ENCODE measurements at regions not wholly inside any gene's neighbourhood (a gene's known extent, or its start where the extent isn't known, plus 50 kb on each side); places are given as distances from the start of the nearest gene placed in this dataset.

DNA sequence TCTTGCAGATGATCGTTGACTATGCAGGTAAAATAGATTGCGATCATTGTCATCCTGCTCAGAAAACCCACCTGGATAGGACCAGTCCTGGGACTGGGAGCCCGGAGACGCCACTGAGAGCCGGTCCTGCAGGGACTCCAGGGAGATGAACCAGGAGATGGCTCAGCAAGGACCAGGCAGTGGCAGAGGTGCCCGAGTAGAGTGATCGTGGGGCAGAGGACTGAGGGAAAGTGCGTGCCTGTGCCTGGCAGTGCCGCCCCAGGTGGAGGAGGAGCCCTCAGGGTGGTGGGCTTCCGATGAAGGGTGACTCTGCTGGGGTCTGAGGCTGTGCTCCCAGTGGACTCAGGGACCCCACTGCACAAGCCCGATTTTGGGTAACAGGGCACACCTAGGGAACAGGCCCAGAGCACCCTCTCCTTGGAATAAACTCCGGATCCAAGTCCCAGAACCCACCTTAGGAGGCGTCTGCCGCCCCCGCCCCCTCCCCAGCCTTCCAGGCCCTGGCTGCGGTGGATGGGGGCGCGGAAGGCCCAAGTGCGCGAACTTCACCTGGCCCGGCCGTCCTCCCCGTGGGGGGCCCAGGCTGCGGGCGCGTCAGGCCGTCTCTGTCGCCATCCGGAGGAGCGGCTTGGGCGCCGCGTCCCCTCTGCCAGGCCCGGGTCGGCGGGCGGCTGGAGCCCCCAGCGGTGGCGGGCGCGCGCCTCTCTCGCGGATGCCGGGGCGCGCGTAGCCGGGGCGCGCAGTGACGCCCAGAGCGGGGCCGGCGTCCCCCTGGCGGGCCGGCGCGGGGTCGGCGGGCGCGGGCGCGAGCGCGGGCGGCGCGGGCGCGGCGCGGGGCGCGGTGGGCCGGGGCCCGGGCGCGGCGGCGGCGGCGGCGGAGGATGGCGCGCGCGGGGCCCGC is 1338.8 kb downstream of the BRD1 start (continued):
- TF ChIP-seq, protein P1, sequence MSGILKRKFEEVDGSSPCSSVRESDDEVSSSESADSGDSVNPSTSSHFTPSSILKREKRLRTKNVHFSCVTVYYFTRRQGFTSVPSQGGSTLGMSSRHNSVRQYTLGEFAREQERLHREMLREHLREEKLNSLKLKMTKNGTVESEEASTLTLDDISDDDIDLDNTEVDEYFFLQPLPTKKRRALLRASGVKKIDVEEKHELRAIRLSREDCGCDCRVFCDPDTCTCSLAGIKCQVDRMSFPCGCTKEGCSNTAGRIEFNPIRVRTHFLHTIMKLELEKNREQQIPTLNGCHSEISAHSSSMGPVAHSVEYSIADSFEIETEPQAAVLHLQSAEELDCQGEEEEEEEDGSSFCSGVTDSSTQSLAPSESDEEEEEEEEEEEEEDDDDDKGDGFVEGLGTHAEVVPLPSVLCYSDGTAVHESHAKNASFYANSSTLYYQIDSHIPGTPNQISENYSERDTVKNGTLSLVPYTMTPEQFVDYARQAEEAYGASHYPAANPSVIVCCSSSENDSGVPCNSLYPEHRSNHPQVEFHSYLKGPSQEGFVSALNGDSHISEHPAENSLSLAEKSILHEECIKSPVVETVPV (CRISPR knock-in tag; IDR thresholded peaks at IDR 0.05), result no peak

DNA sequence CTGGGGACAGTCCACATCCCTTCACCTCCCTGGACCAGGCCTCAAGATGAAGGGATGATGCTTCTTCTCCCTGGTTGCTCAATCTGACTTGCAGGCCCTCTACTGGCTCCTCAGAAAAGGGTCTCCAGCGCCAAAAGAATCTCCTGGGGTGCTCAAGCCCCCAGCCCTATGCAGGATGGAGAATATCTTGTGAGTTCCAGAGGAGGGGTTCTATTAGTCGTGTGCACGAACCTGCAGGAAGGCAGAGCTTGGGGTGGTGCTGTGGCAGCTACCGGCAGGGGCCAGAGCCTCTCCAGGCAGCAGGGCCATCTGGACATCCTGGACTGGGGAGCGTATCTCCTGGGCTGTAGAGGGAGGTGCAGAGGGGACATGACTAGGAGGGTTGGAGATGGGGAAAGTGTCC is 1339.5 kb downstream of the BRD1 start:
- TF ChIP-seq, protein P2, sequence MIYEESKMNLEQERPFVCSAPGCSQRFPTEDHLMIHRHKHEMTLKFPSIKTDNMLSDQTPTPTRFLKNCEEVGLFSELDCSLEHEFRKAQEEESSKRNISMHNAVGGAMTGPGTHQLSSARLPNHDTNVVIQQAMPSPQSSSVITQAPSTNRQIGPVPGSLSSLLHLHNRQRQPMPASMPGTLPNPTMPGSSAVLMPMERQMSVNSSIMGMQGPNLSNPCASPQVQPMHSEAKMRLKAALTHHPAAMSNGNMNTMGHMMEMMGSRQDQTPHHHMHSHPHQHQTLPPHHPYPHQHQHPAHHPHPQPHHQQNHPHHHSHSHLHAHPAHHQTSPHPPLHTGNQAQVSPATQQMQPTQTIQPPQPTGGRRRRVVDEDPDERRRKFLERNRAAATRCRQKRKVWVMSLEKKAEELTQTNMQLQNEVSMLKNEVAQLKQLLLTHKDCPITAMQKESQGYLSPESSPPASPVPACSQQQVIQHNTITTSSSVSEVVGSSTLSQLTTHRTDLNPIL (CRISPR knock-in tag; IDR thresholded peaks at IDR 0.05; ENCODE audit: low read depth), result no peak
- TF ChIP-seq, protein P3, sequence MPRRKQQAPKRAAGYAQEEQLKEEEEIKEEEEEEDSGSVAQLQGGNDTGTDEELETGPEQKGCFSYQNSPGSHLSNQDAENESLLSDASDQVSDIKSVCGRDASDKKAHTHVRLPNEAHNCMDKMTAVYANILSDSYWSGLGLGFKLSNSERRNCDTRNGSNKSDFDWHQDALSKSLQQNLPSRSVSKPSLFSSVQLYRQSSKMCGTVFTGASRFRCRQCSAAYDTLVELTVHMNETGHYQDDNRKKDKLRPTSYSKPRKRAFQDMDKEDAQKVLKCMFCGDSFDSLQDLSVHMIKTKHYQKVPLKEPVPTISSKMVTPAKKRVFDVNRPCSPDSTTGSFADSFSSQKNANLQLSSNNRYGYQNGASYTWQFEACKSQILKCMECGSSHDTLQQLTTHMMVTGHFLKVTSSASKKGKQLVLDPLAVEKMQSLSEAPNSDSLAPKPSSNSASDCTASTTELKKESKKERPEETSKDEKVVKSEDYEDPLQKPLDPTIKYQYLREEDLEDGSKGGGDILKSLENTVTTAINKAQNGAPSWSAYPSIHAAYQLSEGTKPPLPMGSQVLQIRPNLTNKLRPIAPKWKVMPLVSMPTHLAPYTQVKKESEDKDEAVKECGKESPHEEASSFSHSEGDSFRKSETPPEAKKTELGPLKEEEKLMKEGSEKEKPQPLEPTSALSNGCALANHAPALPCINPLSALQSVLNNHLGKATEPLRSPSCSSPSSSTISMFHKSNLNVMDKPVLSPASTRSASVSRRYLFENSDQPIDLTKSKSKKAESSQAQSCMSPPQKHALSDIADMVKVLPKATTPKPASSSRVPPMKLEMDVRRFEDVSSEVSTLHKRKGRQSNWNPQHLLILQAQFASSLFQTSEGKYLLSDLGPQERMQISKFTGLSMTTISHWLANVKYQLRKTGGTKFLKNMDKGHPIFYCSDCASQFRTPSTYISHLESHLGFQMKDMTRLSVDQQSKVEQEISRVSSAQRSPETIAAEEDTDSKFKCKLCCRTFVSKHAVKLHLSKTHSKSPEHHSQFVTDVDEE (CRISPR knock-in tag; IDR thresholded peaks at IDR 0.05), result no peak
- TF ChIP-seq, protein P1 (CRISPR knock-in tag; IDR thresholded peaks at IDR 0.05), result no peak
- no peak for TF ChIP-seq OSR1 (CRISPR knock-in tag; IDR thresholded peaks at IDR 0.05)
- no peak for TF ChIP-seq GLIS3 (CRISPR knock-in tag; IDR thresholded peaks at IDR 0.05)
- TF ChIP-seq PPARA (CRISPR knock-in tag; IDR thresholded peaks at IDR 0.05; ENCODE audit: borderline replicate concordance), result no peak
- TF ChIP-seq TCF4 (CRISPR knock-in tag; IDR thresholded peaks at IDR 0.05; ENCODE audit: borderline replicate concordance), result no peak
- TF ChIP-seq ESRRG (CRISPR knock-in tag; IDR thresholded peaks at IDR 0.05), result no peak
- TF ChIP-seq ARNTL (CRISPR knock-in tag; IDR thresholded peaks at IDR 0.05; ENCODE audit: borderline replicate concordance, low read depth), result no peak
- TF ChIP-seq ZFP3 (CRISPR knock-in tag; IDR thresholded peaks at IDR 0.05), result no peak
- TF ChIP-seq RARB (CRISPR knock-in tag; IDR thresholded peaks at IDR 0.05), result no peak
- TF ChIP-seq ISL1 (CRISPR knock-in tag; IDR thresholded peaks at IDR 0.05), result no peak
- TF ChIP-seq CSDC2 (CRISPR knock-in tag; IDR thresholded peaks at IDR 0.05), result no peak
- TF ChIP-seq, protein P4, sequence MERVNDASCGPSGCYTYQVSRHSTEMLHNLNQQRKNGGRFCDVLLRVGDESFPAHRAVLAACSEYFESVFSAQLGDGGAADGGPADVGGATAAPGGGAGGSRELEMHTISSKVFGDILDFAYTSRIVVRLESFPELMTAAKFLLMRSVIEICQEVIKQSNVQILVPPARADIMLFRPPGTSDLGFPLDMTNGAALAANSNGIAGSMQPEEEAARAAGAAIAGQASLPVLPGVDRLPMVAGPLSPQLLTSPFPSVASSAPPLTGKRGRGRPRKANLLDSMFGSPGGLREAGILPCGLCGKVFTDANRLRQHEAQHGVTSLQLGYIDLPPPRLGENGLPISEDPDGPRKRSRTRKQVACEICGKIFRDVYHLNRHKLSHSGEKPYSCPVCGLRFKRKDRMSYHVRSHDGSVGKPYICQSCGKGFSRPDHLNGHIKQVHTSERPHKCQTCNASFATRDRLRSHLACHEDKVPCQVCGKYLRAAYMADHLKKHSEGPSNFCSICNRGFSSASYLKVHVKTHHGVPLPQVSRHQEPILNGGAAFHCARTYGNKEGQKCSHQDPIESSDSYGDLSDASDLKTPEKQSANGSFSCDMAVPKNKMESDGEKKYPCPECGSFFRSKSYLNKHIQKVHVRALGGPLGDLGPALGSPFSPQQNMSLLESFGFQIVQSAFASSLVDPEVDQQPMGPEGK (CRISPR knock-in tag; IDR thresholded peaks at IDR 0.05; ENCODE audit: borderline replicate concordance), result no peak
- TF ChIP-seq TOX (CRISPR knock-in tag; IDR thresholded peaks at IDR 0.05; ENCODE audit: borderline replicate concordance), result no peak
- TF ChIP-seq ZFP30 (CRISPR knock-in tag; IDR thresholded peaks at IDR 0.05), result no peak
- TF ChIP-seq ZNF70 (CRISPR knock-in tag; IDR thresholded peaks at IDR 0.05), result no peak
- no peak for TF ChIP-seq BACH2 (CRISPR knock-in tag; IDR thresholded peaks at IDR 0.05; ENCODE audit: borderline replicate concordance)
- TF ChIP-seq, protein P5, sequence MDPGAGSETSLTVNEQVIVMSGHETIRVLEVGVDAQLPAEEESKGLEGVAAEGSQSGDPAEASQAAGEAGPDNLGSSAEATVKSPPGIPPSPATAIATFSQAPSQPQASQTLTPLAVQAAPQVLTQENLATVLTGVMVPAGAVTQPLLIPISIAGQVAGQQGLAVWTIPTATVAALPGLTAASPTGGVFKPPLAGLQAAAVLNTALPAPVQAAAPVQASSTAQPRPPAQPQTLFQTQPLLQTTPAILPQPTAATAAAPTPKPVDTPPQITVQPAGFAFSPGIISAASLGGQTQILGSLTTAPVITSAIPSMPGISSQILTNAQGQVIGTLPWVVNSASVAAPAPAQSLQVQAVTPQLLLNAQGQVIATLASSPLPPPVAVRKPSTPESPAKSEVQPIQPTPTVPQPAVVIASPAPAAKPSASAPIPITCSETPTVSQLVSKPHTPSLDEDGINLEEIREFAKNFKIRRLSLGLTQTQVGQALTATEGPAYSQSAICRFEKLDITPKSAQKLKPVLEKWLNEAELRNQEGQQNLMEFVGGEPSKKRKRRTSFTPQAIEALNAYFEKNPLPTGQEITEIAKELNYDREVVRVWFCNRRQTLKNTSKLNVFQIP (CRISPR knock-in tag; IDR thresholded peaks at IDR 0.05; ENCODE audit: borderline replicate concordance, low read depth), result no peak
- no peak for ATAC-seq

Data from SK-N-SH treated with all-trans-retinoic acid at 6 μM for 48 hours (cell line).